Mesendoderm (in vitro differentiated cells): ENCODE measurements at regions not wholly inside any gene's neighbourhood (a gene's known extent, or its start where the extent isn't known, plus 50 kb on each side); places are given as distances from the start of the nearest gene placed in this dataset.
A peak's percentile ranks its signal among the peaks of the same experiment; 100 is the strongest.

Experiments
- DNase-seq: peaks from one replicate; pipeline ENCODE4 v3.0.0; 2013
- H2AK5ac ChIP-seq: 2 replicates; pipeline ENCODE4 v1.6.1; 2013; ENCODE audit warnings: low read length, inconsistent platforms
- H2BK120ac ChIP-seq: 2 replicates; pipeline ENCODE4 v1.6.1; 2013; ENCODE audit warnings: low read depth, mild to moderate bottlenecking, low read length, moderate library complexity, mixed read lengths
- H2BK15ac ChIP-seq: replicated peaks from 2 replicates; pipeline ENCODE4 v1.6.1; 2013; ENCODE audit warnings: low read depth, mild to moderate bottlenecking, moderate library complexity
- H2BK5ac ChIP-seq: 2 replicates; pipeline ENCODE4 v1.6.1; 2013; ENCODE audit warnings: low read length, inconsistent platforms
- H3K18ac ChIP-seq: 2 replicates; pipeline ENCODE4 v1.6.1; 2013; ENCODE audit warnings: mild to moderate bottlenecking, low read length, mixed read lengths
- H3K23ac ChIP-seq: one replicate; pipeline ENCODE4 v1.6.1; 2013; ENCODE audit warnings: low read length
- H3K27ac ChIP-seq: 2 replicates; pipeline ENCODE4 v1.5.1; 2013; ENCODE audit warnings: low read depth, mild to moderate bottlenecking, inconsistent platforms, low read length, moderate library complexity
- H3K27me3 ChIP-seq: 2 replicates; pipeline ENCODE4 v1.6.1; 2013; ENCODE audit warnings: low read length, control low read depth, mild to moderate bottlenecking, inconsistent platforms; ENCODE audit not compliant: insufficient read depth, poor library complexity
- H3K36me3 ChIP-seq: 2 replicates; pipeline ENCODE4 v1.6.1; 2013; ENCODE audit warnings: low read length, inconsistent platforms; ENCODE audit not compliant: control insufficient read depth, insufficient read depth
- H3K4ac ChIP-seq: one replicate; pipeline ENCODE4 v1.6.1; 2013; ENCODE audit warnings: low read depth, mild to moderate bottlenecking, low read length, moderate library complexity
- H3K4me1 ChIP-seq: 2 replicates; pipeline ENCODE4 v1.6.1; 2013; ENCODE audit warnings: low read depth, low read length, inconsistent platforms; ENCODE audit not compliant: control insufficient read depth
- H3K4me2 ChIP-seq: 2 replicates; pipeline ENCODE4 v1.6.1; 2013; ENCODE audit warnings: low read length
- H3K4me3 ChIP-seq: 2 replicates; pipeline ENCODE4 v1.5.1; 2013; ENCODE audit warnings: mild to moderate bottlenecking, low read length
- H3K56ac ChIP-seq: one replicate; pipeline ENCODE4 v1.6.1; 2013; ENCODE audit warnings: low read length
- H3K79me1 ChIP-seq: 2 replicates; pipeline ENCODE4 v1.6.1; 2013; ENCODE audit warnings: low read length, inconsistent platforms
- H3K79me2 ChIP-seq: 2 replicates; pipeline ENCODE4 v1.6.1; 2013; ENCODE audit warnings: mild to moderate bottlenecking, low read length; ENCODE audit not compliant: control insufficient read depth, insufficient read depth
- H3K9ac ChIP-seq: 2 replicates; pipeline ENCODE4 v1.6.1; 2013; ENCODE audit warnings: low read length, inconsistent platforms
- H4K5ac ChIP-seq: one replicate; pipeline ENCODE4 v1.6.1; 2013; ENCODE audit warnings: low read length
- H4K8ac ChIP-seq: one replicate; pipeline ENCODE4 v1.6.1; 2013; ENCODE audit warnings: low read depth, mild to moderate bottlenecking, control low read depth, low read length, moderate library complexity
- WGBS: extraction: QIAGEN DNeasy Blood & Tissue Kit; methylation state at CpG from one replicate; pipeline ENCODE4 v1.1.7; 2013; ENCODE audit warnings: low lambda C conversion rate, missing lambda C conversion rate; ENCODE audit not compliant: insufficient coverage; ENCODE audit errors: extremely low coverage; 5-methylcytosine and 5-hydroxymethylcytosine counted together

GRCh38 chr18:29436459-29436858, 1259.5 kb upstream of the CDH2 start:
- H3K4ac ChIP-seq, result no peak overlapping the region
- no peak overlapping the region for H2BK5ac ChIP-seq
- no peaks in the 10 kb centered on the region for H3K27me3 ChIP-seq
- H3K56ac ChIP-seq, result no peak overlapping the region
- no peak overlapping the region for H3K4me2 ChIP-seq
- H3K27ac ChIP-seq, result no peak overlapping the region
- no peak overlapping the region for H2AK5ac ChIP-seq
- H3K79me2 ChIP-seq, result no peaks in the 10 kb centered on the region
- no peak overlapping the region for H4K8ac ChIP-seq
- no peak overlapping the region for H4K5ac ChIP-seq
- no peaks in the 10 kb centered on the region for H3K79me1 ChIP-seq
- no peak overlapping the region for H3K23ac ChIP-seq
- no peaks in the 10 kb centered on the region for H3K4me1 ChIP-seq
- H2BK120ac ChIP-seq, result no peak overlapping the region
- no peak overlapping the region for H3K18ac ChIP-seq
- DNase-seq, result peak; percentile 16
- no peaks in the 10 kb centered on the region for H3K36me3 ChIP-seq
- no peak overlapping the region for H3K9ac ChIP-seq
- no peak overlapping the region for H2BK15ac ChIP-seq
- no CpG with 5 or more reads among the region's 2 CpGs for WGBS
- H3K4me3 ChIP-seq, result no peak overlapping the region

GRCh38 chr18:29434650-29435049, 1257.7 kb upstream of the CDH2 start:
- Histone ChIP-seq H3K4me1 (no peaks in the 10 kb centered on the region), H3K9ac (no peak overlapping the region), H3K27me3 (no peaks in the 10 kb centered on the region), H4K8ac (no peak overlapping the region), H2BK120ac (no peak overlapping the region), H3K4ac (no peak overlapping the region), H2BK5ac (no peak overlapping the region), H3K4me2 (no peak overlapping the region), H2AK5ac (no peak overlapping the region), H3K4me3 (no peak overlapping the region), H2BK15ac (no peak overlapping the region), H3K23ac (no peak overlapping the region), H3K18ac (no peak overlapping the region), H3K27ac (no peak overlapping the region), H3K56ac (no peak overlapping the region), H4K5ac (no peak overlapping the region), H3K36me3 (no peaks in the 10 kb centered on the region), H3K79me2 (no peaks in the 10 kb centered on the region), H3K79me1 (no peaks in the 10 kb centered on the region)
- no peak for DNase-seq
- WGBS, result no CpG with 5 or more reads among the region's 4 CpGs

DNA sequence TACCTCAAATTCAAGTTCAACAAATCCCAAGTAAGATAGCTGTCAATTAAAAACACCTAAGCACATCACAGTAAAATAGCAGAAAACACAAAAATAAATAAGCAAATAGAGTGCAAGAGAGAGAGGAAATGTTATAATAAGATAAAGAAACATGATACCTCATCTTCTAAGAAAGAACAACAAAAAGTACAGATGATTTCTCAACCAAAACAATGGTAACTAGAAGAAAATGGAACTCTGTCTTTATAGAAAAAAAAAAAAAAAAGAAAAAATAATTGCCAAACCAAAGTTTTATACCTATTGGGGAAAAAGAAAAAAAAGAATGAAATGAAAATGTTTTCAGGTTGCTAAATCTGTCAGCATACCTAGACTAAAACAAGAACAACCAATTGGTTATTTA, 1253.5 kb upstream of the CDH2 start:
- no peak overlapping the region for H3K4me2 ChIP-seq
- DNase-seq, result peak; percentile 21

GRCh38 chr18:29418136-29418535, 1241.2 kb upstream of the CDH2 start:
- H3K79me1 ChIP-seq, result no peaks in the 10 kb centered on the region
- H3K4me2 ChIP-seq, result no peak overlapping the region
- no peak overlapping the region for H3K18ac ChIP-seq
- no peak overlapping the region for H4K8ac ChIP-seq
- H2BK5ac ChIP-seq, result no peak overlapping the region
- H3K27me3 ChIP-seq, result no peaks in the 10 kb centered on the region
- no peak overlapping the region for H3K4me3 ChIP-seq
- no peak overlapping the region for H2BK120ac ChIP-seq
- no peak overlapping the region for H3K23ac ChIP-seq
- no peak for DNase-seq
- H2BK15ac ChIP-seq, result no peak overlapping the region
- H2AK5ac ChIP-seq, result no peak overlapping the region
- no peak overlapping the region for H4K5ac ChIP-seq
- H3K4me1 ChIP-seq, result no peaks in the 10 kb centered on the region
- no peak overlapping the region for H3K27ac ChIP-seq
- no peaks in the 10 kb centered on the region for H3K79me2 ChIP-seq
- no peak overlapping the region for H3K56ac ChIP-seq
- no peak overlapping the region for H3K4ac ChIP-seq
- no peak overlapping the region for H3K9ac ChIP-seq
- H3K36me3 ChIP-seq, result no peaks in the 10 kb centered on the region

More for the DNA sequence above, 1253.5 kb upstream of the CDH2 start:
- no peak overlapping the region for H3K56ac ChIP-seq
- H2BK15ac ChIP-seq, result no peak overlapping the region
- no peaks in the 10 kb centered on the region for H3K79me1 ChIP-seq
- no peak overlapping the region for H2BK5ac ChIP-seq
- H3K4me1 ChIP-seq, result no peaks in the 10 kb centered on the region
- no peak overlapping the region for H4K8ac ChIP-seq
- H3K4ac ChIP-seq, result no peak overlapping the region
- no peak overlapping the region for H3K27ac ChIP-seq
- no peaks in the 10 kb centered on the region for H3K36me3 ChIP-seq
- H3K18ac ChIP-seq, result no peak overlapping the region
- H3K27me3 ChIP-seq, result no peaks in the 10 kb centered on the region
- H2AK5ac ChIP-seq, result no peak overlapping the region
- no peak overlapping the region for H3K4me3 ChIP-seq
- H3K23ac ChIP-seq, result no peak overlapping the region
- no peaks in the 10 kb centered on the region for H3K79me2 ChIP-seq
- no peak overlapping the region for H2BK120ac ChIP-seq
- H4K5ac ChIP-seq, result no peak overlapping the region
- no peak overlapping the region for H3K9ac ChIP-seq

- Histone ChIP-seq H2BK5ac (no peak overlapping the region), H3K27ac (no peak overlapping the region), H3K56ac (no peak overlapping the region), H3K27me3 (no peaks in the 10 kb centered on the region), H2BK120ac (no peak overlapping the region), H2AK5ac (no peak overlapping the region), H3K9ac (no peak overlapping the region), H4K5ac (no peak overlapping the region), H3K4me2 (no peak overlapping the region), H3K4me1 (no peaks in the 10 kb centered on the region), H3K36me3 (no peaks in the 10 kb centered on the region), H3K79me2 (no peaks in the 10 kb centered on the region), H3K18ac (no peak overlapping the region), H3K79me1 (no peaks in the 10 kb centered on the region), H3K4ac (no peak overlapping the region), H2BK15ac (no peak overlapping the region), H3K23ac (no peak overlapping the region), H4K8ac (no peak overlapping the region), H3K4me3 (no peak overlapping the region)
- no peak for DNase-seq
- WGBS, result no CpG with 5 or more reads among the region's 1 CpG
Observed at GRCh38 chr18:29406996-29407395, 1230.1 kb upstream of the CDH2 start.

DNA sequence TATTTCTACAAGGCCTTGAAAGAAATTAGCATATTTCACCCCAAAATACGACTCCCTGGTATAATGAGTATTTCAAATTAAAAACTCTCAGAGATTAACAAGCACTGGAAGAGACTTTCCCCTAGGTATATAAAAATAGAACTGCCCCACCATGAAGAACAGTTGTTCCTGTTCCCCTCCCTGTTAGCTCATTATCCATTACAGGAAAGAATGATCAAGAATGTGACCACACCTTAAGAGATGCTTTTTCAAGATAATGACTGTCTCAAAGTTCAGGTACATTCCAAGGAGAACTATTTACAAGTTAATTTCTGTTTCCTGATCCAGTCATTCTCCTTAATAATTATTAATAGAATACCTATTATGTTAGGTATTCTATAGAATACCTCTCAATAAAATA, 1220.6 kb upstream of the CDH2 start:
- WGBS, result no CpG with 5 or more reads among the region's 1 CpG
- Histone ChIP-seq H3K27ac (no peak overlapping the region), H3K56ac (no peak overlapping the region), H3K4ac (no peak overlapping the region), H3K4me2 (no peak overlapping the region), H3K4me3 (no peak overlapping the region), H3K23ac (no peak overlapping the region), H3K79me2 (no peaks in the 10 kb centered on the region), H3K36me3 (no peaks in the 10 kb centered on the region), H3K18ac (no peak overlapping the region), H4K8ac (no peak overlapping the region), H4K5ac (no peak overlapping the region), H2BK5ac (no peak overlapping the region), H2BK15ac (no peak overlapping the region), H3K4me1 (no peaks in the 10 kb centered on the region), H3K9ac (no peak overlapping the region), H2AK5ac (no peak overlapping the region), H3K27me3 (no peaks in the 10 kb centered on the region), H3K79me1 (no peaks in the 10 kb centered on the region), H2BK120ac (no peak overlapping the region)
- no peak for DNase-seq
